ENCODE measurements at regions not wholly inside any gene's neighbourhood (a gene's known extent, or its start where the extent isn't known, plus 50 kb on each side); places are given as distances from the start of the nearest gene placed in this dataset.

DNA sequence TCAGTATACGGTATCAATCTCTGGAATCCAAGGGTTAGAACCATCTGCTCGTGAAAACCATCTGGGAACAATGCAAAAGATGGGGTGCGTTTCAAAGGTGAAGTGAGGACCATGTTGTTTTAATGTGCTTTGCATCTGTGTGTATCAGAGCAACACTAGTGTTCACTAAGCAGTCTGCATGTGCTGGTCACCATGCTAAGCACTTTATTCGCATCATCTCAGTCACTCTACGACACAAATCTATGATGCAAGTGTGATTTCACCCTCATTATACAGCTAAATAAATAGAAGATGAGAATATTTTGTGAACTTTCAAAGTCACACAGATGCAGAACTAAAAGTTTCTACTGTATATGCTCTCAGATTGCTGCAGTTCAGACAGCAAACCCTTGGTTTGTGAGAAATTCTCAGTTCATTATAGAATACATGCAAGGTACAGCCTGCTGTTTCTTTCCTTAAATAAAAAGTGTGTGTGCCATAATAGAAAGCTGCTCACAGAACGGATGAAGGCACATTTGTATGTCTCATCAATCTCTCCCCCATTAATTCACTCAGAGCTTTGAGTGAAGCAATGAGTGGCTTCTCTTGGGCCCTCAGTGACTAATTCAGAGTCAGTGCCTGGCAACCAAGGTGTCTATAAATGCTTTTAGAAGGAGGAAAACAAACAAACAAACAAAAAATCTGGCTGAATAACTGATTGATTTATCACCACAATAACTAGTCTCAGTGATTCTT is 652.8 kb upstream of the SOX11 start:
- no peak for TF ChIP-seq POLR2AphosphoS5 (IDR thresholded peaks at IDR 0.05; ENCODE audit: borderline replicate concordance, low read depth, low read length)
- TF ChIP-seq EZH2 (IDR thresholded peaks at IDR 0.05), result no peak
- TF ChIP-seq FOXP2 (optimal IDR thresholded peaks at IDR 0.05; ENCODE audit: control extremely low read depth, extremely low read length, insufficient read depth), result no peak
